Midbrain (tissue), 1 donor: ENCODE measurements at regions not wholly inside any gene's neighbourhood (a gene's known extent, or its start where the extent isn't known, plus 50 kb on each side); places are given as distances from the start of the nearest gene placed in this dataset.

Source experiments
- DNase-seq: peaks from one replicate; lab custom pipeline; 2025; lab: John Stamatoyannopoulos, UW

DNA sequence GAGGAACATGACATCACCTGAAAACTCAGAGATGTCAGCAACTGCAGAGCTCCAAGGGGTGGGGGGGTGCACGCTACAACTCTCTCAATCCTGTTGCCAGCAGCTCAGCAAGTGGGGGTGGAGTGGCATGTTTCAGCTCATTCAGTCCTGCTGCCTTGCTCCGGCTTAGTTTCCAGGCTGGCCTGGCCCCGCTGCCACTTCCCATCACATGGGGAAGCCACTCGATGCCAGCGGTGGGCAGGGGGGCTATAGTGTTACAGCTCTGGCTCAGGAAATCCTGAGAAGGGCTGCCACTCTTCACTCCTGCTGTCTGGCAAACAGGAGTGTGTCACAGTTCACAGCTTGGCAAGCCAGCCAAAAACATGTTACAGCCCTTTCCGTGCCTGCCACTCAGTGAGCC lies 356.5 kb upstream of the GULP1 start:
- DNase-seq = no peak

DNA sequence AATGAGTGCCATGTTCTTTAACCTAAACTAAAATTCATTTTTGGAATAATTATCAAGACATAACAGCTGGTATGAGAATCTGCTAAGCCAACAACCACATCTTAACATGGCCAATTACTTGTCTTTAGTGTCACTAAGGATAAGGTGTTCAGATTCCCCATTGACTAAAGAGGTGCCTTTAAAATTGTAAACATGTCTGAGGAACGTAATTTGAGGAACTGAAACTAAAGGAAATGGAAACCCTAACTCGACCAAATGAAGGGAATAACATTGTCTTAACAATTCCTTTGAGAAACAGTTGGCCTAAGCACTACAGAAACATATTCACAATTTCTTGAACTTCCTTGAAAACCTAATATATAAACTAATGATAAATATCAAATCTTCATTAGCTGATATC lies 355.4 kb upstream of the GULP1 start:
- no peak for DNase-seq

- no peak for DNase-seq
Observed at GRCh38 chr2:187939180-187939579, 352.5 kb upstream of the GULP1 start.

DNA sequence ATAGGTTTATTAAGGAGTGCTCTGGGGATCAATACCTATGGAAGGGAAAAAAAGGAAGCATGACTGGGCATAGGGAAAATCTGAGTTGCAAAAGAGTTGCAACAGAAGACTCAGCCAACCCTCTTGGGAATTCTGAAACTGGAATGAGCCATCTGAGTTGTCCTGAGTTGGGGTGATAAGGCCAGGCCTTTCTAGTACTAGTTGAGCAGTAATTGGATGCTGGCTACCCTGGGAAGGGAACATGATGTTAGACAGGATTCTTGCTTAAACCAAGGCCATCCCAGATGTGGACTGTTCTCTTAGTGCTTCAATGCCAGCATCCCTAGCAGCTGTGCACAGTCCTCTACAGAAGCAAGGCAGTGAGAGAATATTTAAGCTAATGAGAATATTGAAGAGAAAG lies 348.8 kb upstream of the GULP1 start:
- no peak for DNase-seq

DNA sequence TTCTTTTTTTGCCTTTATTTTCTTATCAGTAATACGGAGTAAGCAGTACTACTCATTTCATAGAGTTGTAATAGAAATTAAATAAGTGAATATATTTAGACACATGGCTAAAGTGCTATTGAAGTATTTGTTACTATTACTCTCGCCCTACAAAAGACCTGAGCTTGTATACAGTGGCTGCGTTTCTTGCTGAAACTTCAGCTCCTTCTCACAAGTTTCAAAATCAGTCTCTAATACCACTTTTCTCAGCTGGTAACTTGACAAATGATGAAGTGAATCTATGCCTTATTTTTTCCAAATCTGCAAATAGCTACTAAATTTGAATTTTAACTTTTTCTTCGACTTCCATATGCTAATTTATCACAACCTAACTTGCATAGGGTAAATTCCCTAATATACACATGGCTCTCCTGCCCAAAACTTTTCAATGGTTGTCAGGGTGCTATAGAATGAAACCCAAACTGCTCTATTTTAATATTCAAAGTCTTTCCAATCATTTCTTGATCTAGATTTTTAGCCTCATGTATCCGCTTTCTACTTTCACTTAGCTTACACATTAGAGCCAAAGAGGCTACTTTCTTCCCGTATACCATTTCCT lies 347.8 kb upstream of the GULP1 start:
- no peak for DNase-seq

GRCh38 chr2:187949859-187950258 lies 341.8 kb upstream of the GULP1 start:
- no peak for DNase-seq

DNA sequence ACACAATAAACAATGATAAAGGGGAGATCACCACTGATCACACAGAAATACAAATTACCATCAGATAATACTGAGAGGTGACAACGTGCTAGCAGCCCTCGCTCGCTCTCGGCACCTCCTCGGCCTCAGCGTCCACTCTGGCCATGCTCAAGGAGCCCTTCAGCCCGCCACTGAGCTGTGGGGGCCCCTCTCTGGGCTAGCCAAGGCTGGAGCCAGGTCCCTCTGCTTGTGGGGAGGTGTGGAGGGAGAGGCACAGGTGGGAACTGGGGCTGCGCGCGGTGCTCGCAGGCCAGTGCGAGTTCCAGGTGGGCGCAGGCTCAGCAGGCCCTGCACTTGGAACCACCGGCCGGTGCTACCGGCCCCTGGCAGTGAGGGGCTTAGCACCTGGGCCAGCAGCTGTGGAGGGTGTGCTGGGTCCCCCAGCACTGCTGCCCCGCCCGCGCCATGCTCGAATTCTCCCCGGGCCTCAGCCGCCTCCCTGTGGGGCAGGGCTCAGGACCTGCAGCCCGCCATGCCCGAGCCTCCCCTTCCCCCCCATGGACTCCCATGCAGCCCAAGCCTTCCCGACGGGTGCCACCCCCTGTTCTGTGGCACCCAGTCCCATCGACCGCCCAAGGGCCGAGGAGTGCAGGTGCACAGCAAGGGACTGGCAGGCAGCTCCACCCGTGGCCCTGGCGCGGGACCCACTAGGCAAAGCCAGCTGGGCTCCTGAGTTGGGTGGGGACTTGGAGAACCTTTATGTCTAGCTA lies 340.0 kb upstream of the GULP1 start:
- no peak for DNase-seq

- no peak for DNase-seq
Observed at GRCh38 chr2:187956906-187957534, 334.7 kb upstream of the GULP1 start.

DNA sequence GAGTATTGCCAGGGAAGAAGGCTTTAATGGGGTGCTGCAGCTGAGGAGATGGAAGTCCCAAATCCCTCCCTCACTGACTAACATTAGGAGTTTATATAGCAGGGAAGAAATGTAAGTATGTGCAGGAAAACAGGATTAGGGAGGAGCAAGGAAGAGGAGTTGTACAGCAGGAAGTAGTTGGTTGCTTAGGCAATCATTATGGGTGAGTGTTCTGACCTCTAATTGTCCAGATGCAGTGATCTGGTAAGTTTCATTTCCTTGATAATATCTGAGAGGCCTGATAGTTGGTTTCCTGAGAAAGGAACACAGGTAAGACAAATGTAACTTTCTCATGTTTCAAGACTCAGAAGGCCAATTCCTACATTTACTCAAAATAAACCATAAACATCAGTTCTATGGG lies 331.9 kb upstream of the GULP1 start:
- DNase-seq = no peak

- DNase-seq = no peak
Observed at GRCh38 chr2:187962538-187962937, 329.1 kb upstream of the GULP1 start.

- no peak for DNase-seq
Observed at GRCh38 chr2:187964746-187965145, 326.9 kb upstream of the GULP1 start.

DNA sequence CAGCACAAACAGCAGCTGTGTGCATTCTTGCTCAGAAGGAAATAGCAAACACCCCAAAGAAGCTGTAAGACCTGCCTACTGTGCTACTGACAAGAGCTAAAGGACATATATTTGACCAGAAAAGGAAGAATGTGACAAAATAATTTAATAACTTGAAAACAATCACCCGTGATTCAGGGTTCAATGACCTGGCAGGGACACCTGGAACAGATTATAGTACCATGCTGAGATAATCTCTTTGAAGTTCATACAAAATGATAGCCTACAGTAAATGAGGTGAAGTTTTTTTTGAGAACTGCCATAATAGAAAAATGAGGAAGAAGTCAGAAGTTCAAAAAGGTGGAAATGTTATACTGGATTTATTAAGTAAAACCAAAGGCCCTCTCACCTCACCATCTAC lies 324.8 kb upstream of the GULP1 start:
- no peak for DNase-seq

DNA sequence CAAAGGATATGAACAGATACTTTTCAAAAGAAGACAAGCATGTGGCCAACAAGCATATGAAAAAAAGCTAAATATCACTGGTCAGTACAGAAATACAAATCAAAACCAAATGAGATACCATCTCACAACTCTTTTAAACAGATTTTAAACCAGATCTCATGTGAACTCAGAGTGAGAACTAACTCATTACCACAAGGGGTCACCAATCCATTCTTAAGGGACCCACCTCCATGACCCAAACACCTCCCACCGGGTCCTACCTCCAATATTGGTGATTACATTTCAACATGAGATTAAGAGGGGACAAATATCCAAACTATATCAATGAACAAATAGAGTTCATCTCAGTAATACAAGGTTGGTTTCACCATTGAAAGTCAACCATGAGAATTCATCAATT lies 319.8 kb upstream of the GULP1 start:
- no peak for DNase-seq

GRCh38 chr2:187976259-187976985 lies 315.3 kb upstream of the GULP1 start:
- no peak for DNase-seq

DNA sequence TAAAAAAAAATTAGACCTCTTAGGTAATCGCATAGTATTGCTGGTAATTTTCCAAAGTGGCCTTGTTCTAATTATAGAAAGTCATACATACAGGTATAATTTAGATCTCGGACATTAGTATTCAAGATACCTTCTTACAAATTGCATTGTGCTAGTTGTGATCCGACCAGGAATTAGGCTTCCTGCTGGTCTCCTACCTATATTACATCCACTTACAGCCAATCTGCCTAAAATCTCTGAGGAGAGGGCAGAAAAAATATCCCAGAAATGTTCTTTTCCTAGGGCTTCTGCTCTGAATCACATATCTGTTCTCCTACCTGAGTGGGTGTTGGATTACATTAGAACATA lies 314.7 kb upstream of the GULP1 start:
- no peak for DNase-seq

- DNase-seq = no peak
Observed at GRCh38 chr2:187978356-187978755, 313.3 kb upstream of the GULP1 start.

DNA sequence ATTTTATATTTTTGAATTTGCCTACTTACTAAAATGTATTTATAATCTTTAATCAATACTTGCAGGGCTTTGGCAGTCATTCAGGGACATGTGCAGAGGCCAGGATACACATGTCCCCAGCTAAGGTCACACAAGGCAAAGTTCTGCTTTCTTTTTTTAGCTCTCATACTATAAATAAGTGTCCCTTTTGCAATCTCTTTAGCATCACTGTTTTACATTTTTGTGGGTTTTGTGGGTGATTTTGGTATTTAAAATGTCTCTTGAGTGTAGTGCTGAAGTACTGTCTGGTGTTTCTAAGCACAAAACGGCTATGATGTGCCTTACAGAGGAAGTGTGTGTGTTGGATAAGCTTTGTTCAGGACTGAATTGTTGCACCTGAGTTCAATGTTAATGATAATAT lies 309.0 kb upstream of the GULP1 start:
- DNase-seq = no peak

GRCh38 chr2:187985195-187985594 lies 306.5 kb upstream of the GULP1 start:
- DNase-seq = no peak

DNA sequence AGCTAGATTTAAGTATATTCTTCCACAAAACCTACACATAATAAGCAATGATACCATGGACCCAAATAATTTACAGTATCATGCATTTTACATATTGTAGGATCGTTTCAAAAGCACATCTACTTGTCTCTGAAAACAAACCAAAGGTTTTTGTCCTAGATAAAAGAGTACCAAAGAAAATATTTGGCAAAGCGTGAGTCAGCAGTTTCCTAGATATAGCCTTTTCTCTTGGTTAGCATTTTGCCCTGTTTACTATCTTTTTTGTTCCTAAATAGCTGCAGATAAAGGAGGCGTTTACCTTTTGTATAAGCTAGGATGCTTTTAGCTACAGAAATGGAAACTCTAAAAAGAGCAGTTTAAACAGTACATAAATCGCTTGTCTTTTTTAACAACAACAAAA lies 305.8 kb upstream of the GULP1 start:
- DNase-seq = no peak

DNA sequence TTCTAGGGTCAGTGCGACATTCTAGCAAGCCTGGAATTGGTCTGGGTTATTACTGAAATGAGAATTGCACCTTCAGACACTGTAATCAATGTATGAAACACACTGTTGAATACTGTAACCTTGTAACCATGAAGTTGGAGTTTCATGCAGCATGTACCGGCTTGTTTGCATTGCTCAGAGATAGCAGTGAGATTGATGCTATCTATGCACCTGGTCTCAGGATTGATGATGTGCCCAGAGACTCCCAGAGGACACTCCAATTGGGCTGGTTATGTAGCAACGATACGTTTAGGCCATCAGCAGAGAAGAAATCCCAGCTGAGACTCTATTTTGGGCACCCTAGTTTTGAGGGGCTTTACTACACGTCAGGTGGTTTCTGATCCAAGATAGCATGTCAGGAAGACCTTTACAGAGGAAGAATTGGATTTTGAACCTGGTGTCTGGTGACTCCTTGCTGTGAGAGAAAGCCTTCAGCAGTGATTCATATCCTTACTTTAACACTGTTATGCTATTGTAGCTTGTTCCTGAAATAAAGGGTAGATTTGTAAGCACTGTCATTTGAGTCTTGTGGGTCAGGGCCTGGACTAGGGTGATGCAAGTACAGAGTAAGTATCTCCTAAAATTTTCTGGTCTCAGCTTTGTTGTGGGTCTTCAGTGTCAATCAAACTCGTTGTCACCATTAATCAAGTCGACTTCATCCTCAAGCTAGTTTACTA lies 305.1 kb upstream of the GULP1 start:
- DNase-seq = no peak

DNA sequence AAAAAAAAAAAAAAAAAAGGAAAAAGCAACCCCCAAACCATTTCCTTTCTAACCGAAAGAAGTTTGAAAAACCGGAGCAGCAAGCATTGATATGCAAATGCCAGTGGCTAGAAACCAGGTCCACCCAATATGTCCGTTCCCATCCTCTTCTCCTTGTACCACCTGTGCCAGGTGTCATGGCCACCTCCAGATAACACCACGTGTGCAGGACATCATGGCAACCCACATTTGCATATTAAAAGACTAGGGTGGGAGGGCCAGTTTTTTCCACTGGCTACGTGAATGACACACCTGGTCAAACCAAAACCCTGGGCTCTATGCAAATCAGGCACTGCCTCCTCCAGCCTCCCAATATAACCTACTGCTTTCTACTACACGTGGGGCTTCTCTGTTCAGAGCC lies 303.3 kb upstream of the GULP1 start:
- DNase-seq = no peak

GRCh38 chr2:187989925-187990623 lies 301.6 kb upstream of the GULP1 start:
- no peak for DNase-seq
